Stimulated activated naive CD8-positive, alpha-beta T cell treated with anti-CD3 and anti-CD28 coated beads, Interleukin-15, Interleukin-2, amounts not matched to agents 100 U/mL and 50 U/mL, for 24 hours (primary cell): ENCODE measurements at regions not wholly inside any gene's neighbourhood (a gene's known extent, or its start where the extent isn't known, plus 50 kb on each side); places are given as distances from the start of the nearest gene placed in this dataset.
"Not testable (repeated sequence)": the region's sequence is repeated elsewhere in the genome, so short reads cannot be mapped to it uniquely, and the experiment has no call there.

Experiments used
- ATAC-seq: fragments of 150-1000 bp; cut with Tn5 transposase; one replicate; pipeline ENCODE4 v1.10.0; 2021
- DNase-seq: peaks from one replicate; pipeline ENCODE4 v3.0.0; 2021

DNA sequence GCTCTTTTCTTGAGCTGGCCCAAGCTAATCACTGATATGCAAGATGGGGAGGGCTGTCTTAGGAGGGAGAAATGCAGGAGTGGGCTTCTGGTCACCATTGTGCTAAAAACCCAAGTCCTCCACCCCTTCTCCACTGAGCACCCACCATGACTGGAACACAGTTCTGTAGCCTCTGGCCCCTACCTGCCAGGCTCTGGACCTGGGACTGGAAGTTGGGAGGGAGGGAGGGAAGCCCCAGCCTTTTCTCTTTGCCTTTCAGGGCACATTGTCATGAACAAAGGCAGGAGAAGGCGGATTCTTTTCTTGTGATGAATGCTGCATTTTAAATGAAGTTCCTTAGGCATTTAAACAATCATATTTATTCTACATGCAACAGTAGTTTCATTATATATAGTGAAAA lies 559.1 kb upstream of the TRPC7 start:
- ATAC-seq (no peak), DNase-seq (no peak)

DNA sequence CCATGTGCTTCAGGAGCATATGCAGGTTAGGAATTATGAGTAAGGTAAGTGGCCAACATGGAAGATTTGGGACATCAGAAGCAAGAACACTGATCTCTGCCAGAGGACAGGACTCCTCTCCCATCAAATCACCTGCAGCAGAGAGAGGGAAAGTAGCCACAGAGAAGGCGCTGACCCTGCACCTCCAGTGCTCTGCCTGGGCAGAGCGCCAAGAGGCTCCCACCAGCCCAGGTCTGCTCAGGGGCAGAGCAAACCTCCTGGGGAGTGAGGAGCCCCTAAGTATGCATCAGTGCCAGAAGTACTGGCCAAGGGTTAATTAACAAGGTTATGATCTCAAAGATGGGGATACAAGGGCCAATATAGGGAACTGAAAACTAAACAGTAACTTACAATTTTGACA lies 545.3 kb upstream of the TRPC7 start:
- ATAC-seq (no peak), DNase-seq (no peak)

DNA sequence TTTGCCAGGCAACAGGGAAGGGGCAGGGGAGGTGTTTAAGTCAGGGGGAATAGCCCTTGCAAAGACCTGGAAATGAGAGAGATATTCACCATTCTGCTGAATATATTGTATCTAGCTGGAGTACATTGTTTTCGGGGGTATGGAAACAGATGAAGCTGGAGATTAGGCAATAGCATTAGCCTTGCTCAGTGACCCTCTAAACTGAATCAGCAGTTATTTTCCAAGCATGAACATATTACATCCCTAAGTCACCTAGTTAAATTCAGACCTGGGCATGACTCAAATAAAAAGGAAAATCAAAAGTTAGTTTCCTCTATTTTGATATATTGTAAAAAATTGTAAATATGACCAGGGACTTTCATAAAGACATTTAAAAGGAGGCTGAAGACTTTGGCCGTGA lies 544.6 kb upstream of the TRPC7 start:
- DNase-seq (no peak), ATAC-seq (no peak)

- DNase-seq: no peak
- no peak for ATAC-seq
These were observed 542.0 kb upstream of the TRPC7 start for GRCh38 chr5:136907371-136907770.

- ATAC-seq (no peak), DNase-seq (no peak)
These were observed 541.2 kb upstream of the TRPC7 start for GRCh38 chr5:136906545-136906944.

- DNase-seq (no peak), ATAC-seq (no peak)
These were observed 540.2 kb upstream of the TRPC7 start for GRCh38 chr5:136905571-136905970.

DNA sequence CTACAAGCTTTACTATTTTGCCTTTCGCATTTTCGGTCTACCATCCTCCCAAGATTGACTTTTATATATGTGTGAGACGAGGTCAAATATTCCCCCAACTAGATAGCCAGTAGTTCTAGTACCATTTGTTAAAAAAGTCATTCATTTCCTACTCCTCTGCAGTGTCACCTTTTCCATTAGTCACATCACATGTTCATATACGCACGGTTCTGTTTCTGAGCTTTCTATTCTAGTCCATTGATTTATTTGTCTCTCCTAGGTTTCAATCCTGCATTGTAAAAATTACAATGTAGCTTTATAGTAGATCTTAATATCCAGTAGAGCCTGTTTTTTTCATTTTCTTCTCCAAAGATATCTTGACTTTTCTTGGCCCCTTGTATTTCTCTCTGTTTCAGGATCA lies 528.7 kb upstream of the TRPC7 start:
- ATAC-seq (no peak), DNase-seq (no peak)

- DNase-seq: no peak
- ATAC-seq: no peak
These were observed 526.7 kb upstream of the TRPC7 start for GRCh38 chr5:136892000-136892399.

DNA sequence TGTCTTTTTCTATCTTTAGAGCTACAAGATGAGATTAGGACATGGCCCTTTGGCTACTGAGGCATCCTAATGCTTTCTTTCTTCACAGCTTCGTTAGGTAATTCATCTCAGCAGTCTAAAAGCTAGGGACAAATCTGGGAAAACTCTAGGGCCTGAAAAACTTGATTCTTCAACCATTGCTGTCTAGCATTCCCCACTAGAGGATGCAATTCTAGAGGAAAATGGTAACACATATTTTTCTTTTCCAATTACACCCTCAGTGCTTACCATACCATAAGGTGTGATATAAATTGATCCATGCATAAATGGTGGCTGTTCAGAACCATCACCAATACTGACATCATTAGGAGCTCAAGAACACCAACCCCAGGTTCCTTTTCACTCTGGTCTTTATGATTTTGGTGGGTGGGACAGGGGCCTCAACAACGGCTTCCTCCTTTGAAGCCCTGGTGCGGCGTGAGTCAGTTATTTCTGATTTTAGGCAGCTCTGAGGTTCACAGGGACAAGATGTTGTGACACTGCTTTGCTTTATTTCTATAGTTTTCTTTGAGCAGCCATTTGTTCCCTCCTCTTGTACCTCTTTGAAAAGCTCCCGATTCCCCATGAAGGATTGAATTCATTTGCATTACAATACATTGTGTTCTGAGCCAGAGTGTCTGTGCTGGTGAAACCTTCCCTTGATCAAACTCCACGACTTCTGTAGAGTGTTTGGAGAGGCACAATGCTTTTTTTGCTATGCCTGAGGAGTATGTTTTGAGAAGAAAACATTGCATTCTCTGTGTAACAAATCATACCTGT lies 526.0 kb upstream of the TRPC7 start:
- DNase-seq (no peak), ATAC-seq (no peak)

DNA sequence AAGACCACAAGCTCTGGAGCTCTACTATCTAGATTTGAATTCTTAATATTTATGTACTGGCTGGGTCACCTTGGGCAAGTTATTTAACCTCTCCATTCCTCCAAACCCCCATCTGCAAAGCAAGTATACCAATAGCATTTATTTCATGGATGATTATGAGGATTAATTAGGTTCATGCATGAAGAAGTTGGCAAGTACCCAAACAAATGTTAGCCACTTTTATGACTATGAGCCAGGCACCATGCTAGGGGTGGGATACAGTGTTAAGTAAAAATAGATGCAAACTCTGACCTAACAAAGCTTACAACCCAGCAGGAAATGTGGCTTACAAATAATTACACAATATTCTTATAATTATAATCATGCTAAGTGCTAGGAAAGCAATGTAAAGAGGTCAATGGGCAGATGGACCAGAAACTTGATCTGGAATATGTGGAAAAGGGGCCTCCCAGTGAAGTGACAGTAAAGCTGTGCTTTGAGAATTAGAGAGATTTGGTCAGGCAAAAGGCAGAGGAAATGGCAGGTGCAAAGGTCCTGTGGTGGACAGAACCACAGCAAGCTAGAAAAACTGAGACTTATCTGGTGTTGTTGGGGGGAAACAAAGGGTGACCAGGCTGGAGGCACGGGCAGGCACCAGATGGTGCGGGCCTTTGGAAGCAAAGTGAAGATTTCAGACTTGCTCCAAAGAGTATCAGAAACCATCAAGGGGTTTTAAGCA lies 525.2 kb upstream of the TRPC7 start:
- no peak for ATAC-seq
- no peak for DNase-seq

- ATAC-seq (no peak), DNase-seq (no peak)
These were observed 521.3 kb upstream of the TRPC7 start for GRCh38 chr5:136886608-136887007.

DNA sequence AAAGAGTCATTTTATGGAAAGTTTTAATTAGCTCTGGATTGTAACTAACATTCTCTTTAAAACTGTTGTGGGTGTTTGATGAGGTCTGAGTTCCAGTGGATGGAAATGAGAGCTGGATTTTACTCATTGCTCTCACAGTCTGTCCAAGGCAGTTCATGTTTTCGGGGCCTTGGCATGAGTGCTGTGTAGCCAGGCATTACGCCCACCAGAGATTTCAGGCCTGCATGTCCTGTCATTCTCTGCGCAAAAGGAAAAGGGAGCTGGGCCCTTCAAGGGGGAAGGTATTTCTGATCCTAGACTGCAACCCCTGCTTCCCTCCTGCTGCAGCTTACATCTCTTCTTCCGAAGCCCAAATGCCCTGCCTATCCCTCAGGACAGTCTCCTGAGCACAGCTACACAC lies 499.6 kb upstream of the TRPC7 start:
- no peak for DNase-seq
- no peak for ATAC-seq

GRCh38 chr5:136856648-136857047 lies 491.3 kb upstream of the TRPC7 start:
- DNase-seq: no peak
- no peak for ATAC-seq

- ATAC-seq (no peak), DNase-seq (no peak)
These were observed 488.6 kb upstream of the TRPC7 start for GRCh38 chr5:136853971-136854370.

GRCh38 chr5:136840601-136841000 lies 475.3 kb upstream of the TRPC7 start:
- ATAC-seq (no peak), DNase-seq (no peak)

GRCh38 chr5:136836093-136836492 lies 470.7 kb upstream of the TRPC7 start:
- ATAC-seq: no peak
- no peak for DNase-seq

- DNase-seq (no peak), ATAC-seq (no peak)
These were observed 455.5 kb upstream of the TRPC7 start for GRCh38 chr5:136820848-136821247.

DNA sequence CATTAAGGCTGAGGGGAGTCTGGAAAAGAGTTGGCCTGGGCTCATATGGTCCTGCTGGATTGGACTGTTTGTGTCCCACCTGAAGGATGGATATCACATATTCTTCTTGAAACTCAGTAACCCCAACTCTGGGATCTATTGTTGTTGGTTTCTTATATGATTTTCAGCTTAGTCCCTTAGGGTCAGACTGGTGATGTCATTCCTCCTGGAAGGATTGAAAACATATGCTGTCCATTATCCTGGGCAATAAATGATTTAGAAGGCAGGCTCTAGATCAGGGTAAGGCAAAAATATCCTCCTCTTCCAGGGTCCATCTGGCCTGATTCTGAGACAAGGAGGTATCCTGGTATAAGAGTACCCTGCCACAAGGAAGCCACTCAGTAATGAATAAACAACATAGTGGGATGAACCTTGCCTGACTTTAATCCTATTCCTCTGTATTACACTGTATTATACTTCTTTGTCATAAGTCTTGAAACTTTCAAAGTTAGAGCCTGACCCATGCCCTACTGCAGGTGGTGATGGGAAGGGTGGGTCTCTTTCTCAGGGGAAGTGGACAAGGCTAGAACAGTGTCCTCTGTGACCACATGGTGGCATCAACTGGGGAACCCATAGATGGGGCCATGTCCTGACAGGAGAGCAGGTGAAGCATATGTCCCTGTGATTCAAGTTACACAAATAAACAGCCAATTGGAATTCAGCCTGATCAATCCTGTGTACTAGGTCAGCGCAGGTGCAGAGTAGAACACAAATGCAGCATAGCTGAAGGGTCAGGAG lies 454.4 kb upstream of the TRPC7 start:
- ATAC-seq (no peak), DNase-seq (no peak)

DNA sequence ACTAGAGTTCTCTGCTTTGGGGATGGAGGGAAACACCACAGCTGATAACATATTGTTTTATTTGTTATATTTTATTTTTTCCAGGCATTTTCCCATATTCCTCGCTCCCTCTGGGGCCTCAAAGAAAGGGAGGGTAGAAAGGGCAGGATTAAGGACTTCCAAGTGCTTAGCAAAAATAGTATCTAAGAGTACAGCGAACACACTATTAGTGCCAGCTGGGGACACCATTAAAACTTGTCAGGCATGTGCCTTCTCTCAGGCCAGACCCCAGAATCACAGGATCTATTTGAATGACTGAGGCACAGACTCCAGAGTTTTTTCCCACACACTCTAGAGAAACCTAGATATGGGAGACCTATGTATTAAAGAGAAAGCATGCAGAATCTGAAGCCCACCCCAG lies 451.0 kb upstream of the TRPC7 start:
- DNase-seq (no peak), ATAC-seq (no peak)

GRCh38 chr5:136814619-136815378 lies 449.5 kb upstream of the TRPC7 start:
- DNase-seq (no peak), ATAC-seq (no peak)

GRCh38 chr5:136812270-136812669 lies 446.9 kb upstream of the TRPC7 start:
- ATAC-seq, DNase-seq: not testable (repeated sequence)

- no peak for DNase-seq
- ATAC-seq: no peak
These were observed 446.2 kb upstream of the TRPC7 start for GRCh38 chr5:136811551-136811950.
